HAP-1 (cell line): ENCODE measurements at regions not wholly inside any gene's neighbourhood (a gene's known extent, or its start where the extent isn't known, plus 50 kb on each side); places are given as distances from the start of the nearest gene placed in this dataset.
A peak's percentile ranks its signal among the peaks of the same experiment; 100 is the strongest.
"Not testable (repeated sequence)": the region's sequence is repeated elsewhere in the genome, so short reads cannot be mapped to it uniquely, and the experiment has no call there.

Experiments
- DNase-seq, 2 experiments: peaks; one replicate each; pipeline ENCODE4 v3.0.0-alpha.2; 2016 to 2020; ENCODE audit warnings: low spot score in 2 of 2
- H3K27me3 ChIP-seq: fragments of 250-450 bp; sonication (Bioruptor Pico); 2 replicates; pipeline ENCODE4 v1.5.1; 2020; ENCODE audit warnings: low read depth, mild to moderate bottlenecking, moderate library complexity
- H3K36me3 ChIP-seq: fragments of 250-450 bp; sonication (Bioruptor Pico); replicated peaks from 2 replicates; pipeline ENCODE4 v1.5.1; 2020; ENCODE audit warnings: mild to moderate bottlenecking
- H3K4me1 ChIP-seq: fragments of 250-450 bp; sonication (Bioruptor Pico); 2 replicates; pipeline ENCODE4 v1.5.1; 2020; ENCODE audit warnings: mild to moderate bottlenecking
- H3K4me3 ChIP-seq: fragments of 250-450 bp; sonication (Bioruptor Pico); 2 replicates; pipeline ENCODE4 v1.5.1; 2020; ENCODE audit warnings: mild to moderate bottlenecking, moderate library complexity
- H3K9me3 ChIP-seq: fragments of 250-450 bp; sonication (Bioruptor Pico); 2 replicates; pipeline ENCODE4 v1.5.1; 2020; ENCODE audit warnings: mild to moderate bottlenecking, moderate library complexity
- in situ Hi-C: fragments of 300-500 bp; cut with MboI; formaldehyde crosslinking; loops from 3 replicates; pipeline ENCODE4 v1.14.3; 2020; ENCODE audit warnings: low sequenced_read_pairs, inconsistent platforms, mixed read lengths

GRCh38 chrX:45508454-45508853, 307.8 kb upstream of the DIPK2B start:
- Histone ChIP-seq H3K9me3 (no peaks in the 10 kb centered on the region; the same call in 1 of the 2 replicates), H3K36me3 (no peaks in the 10 kb centered on the region), H3K27me3 (no peaks in the 10 kb centered on the region), H3K4me1 (peaks cover 9% of the 10 kb centered on the region), H3K4me3 (no peak overlapping the region)
- no peak for DNase-seq
- in situ Hi-C loops: loop anchor here (25.0 kb wide), 2 partner anchors 329 to 879 kb away; no protein-coding TSS in a partner anchor

- H3K27me3 ChIP-seq: no peaks in the 10 kb centered on the region
- no peaks in the 10 kb centered on the region for H3K36me3 ChIP-seq
- in situ Hi-C loops: loop anchor here (25.0 kb wide), 2 partner anchors 331 to 881 kb away; no protein-coding TSS in a partner anchor
- no peak overlapping the region for H3K4me3 ChIP-seq
- peaks cover 9% of the 10 kb centered on the region for H3K4me1 ChIP-seq
- no peak for DNase-seq
- H3K9me3 ChIP-seq: no peaks in the 10 kb centered on the region; the same call in 1 of the 2 replicates
Measured at GRCh38 chrX:45506149-45506730, 305.6 kb upstream of the DIPK2B start.

DNA sequence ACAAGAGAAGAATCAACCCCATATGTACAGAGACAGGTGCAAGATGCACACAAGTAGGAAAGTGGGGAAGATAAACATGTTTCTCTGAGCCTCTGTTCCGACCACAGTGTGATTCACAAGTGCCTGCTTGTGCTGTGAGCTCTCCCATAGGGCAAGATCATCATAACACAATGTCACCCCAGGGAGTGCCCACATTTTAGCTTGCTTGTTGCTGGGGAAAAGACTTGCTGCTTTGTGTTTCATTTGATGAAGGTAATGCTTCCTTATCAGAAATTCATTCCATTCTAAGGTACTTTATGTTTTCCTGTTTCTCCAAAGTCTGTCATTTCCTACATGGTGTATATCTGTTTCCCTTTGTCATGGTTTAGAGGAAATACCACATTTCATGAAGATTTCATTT, 304.5 kb upstream of the DIPK2B start:
- Histone ChIP-seq H3K36me3 (no peaks in the 10 kb centered on the region), H3K4me1 (peaks cover 9% of the 10 kb centered on the region), H3K9me3 (no peaks in the 10 kb centered on the region; the same call in 1 of the 2 replicates), H3K4me3 (no peak overlapping the region), H3K27me3 (no peaks in the 10 kb centered on the region)
- no peak for DNase-seq
- in situ Hi-C loops: loop anchor here (25.0 kb wide), 2 partner anchors 332 to 882 kb away; no protein-coding TSS in a partner anchor

GRCh38 chrX:45503787-45504362, 303.2 kb upstream of the DIPK2B start:
- H3K9me3 ChIP-seq, DNase-seq, H3K4me3 ChIP-seq, H3K27me3 ChIP-seq, H3K36me3 ChIP-seq, H3K4me1 ChIP-seq: not testable (repeated sequence)
- in situ Hi-C loops: loop anchor here (25.0 kb wide), 2 partner anchors 333 to 883 kb away; no protein-coding TSS in a partner anchor

- Histone ChIP-seq H3K4me1 (peaks cover 9% of the 10 kb centered on the region), H3K27me3 (no peaks in the 10 kb centered on the region), H3K4me3 (no peak overlapping the region), H3K36me3 (no peaks in the 10 kb centered on the region), H3K9me3 (no peaks in the 10 kb centered on the region; the same call in 1 of the 2 replicates)
- DNase-seq: no peak
- in situ Hi-C loops: loop anchor here (25.0 kb wide), 2 partner anchors 335 to 885 kb away; no protein-coding TSS in a partner anchor
Measured at GRCh38 chrX:45502396-45502795, 301.7 kb upstream of the DIPK2B start.

- H3K9me3 ChIP-seq: no peaks in the 10 kb centered on the region
- H3K4me3 ChIP-seq: no peak overlapping the region
- no peaks in the 10 kb centered on the region for H3K36me3 ChIP-seq
- no peaks in the 10 kb centered on the region for H3K27me3 ChIP-seq
- no peak for DNase-seq
- H3K4me1 ChIP-seq: no peaks in the 10 kb centered on the region
- in situ Hi-C loops: no loop called here
Measured at GRCh38 chrX:45497290-45497689, 296.6 kb upstream of the DIPK2B start.

GRCh38 chrX:45485719-45486118, 285.0 kb upstream of the DIPK2B start:
- Histone ChIP-seq H3K4me3 (no peak overlapping the region), H3K36me3 (no peaks in the 10 kb centered on the region), H3K27me3 (no peaks in the 10 kb centered on the region), H3K4me1 (no peaks in the 10 kb centered on the region), H3K9me3 (no peaks in the 10 kb centered on the region)
- in situ Hi-C loops: no loop called here
- no peak for DNase-seq

GRCh38 chrX:45479835-45480422, 279.3 kb upstream of the DIPK2B start:
- in situ Hi-C loops: no loop called here
- Histone ChIP-seq H3K4me3 (no peak overlapping the region), H3K4me1 (no peaks in the 10 kb centered on the region), H3K36me3 (no peaks in the 10 kb centered on the region), H3K9me3 (no peaks in the 10 kb centered on the region), H3K27me3 (no peaks in the 10 kb centered on the region)
- no peak for DNase-seq

DNA sequence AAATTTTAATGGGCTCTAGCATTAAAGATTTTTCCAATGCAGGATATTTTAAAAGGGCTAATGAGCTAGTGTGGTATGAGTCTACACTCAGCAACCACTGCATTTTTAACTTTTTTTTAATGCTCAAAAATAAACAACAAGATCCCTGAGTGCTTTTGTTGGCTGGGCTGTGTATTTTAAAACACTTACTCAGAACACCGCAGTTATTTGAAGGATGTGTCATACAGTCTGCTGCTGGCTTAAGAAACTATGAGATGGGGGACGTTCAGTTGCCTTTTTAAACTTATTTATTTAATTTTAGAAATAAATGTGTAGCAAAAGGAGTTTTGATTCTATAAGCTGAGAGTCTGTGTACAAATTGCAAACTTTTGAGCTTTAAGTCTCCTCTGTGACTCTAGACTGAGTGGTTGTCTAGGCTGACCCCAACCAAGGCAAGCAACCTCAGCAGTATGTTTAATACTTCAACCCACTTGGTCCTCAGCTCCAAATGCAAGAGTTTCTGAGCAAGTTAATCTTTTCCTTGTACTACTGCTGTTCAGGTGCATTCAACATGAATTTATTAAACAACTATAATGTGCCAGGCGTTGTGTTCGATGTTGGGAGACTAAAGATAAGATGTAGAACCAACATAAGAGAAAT, 278.6 kb upstream of the DIPK2B start:
- H3K27me3 ChIP-seq: no peaks in the 10 kb centered on the region
- in situ Hi-C loops: no loop called here
- no peaks in the 10 kb centered on the region for H3K4me1 ChIP-seq
- H3K9me3 ChIP-seq: no peaks in the 10 kb centered on the region
- DNase-seq: no peak
- H3K4me3 ChIP-seq: no peak overlapping the region
- no peaks in the 10 kb centered on the region for H3K36me3 ChIP-seq

DNA sequence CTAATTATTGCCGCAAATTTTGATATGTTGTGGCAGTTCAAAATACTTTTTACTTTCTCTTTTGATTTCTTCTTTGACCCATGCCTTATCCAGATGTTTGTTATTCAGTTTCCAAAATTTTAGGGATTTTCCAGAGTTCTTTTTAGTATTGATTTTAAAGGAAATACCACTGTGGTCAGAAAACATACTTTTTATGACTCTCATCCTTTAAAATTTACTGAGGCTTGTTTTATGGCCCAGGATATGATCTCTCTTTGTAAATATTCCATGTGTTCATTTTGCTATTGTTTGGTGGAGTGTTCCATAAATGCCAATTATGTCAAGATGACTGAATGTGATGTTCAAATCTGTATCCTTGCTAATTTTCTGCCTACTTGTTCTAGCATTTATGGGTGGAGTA, 272.3 kb upstream of the DIPK2B start:
- Histone ChIP-seq H3K4me1 (no peaks in the 10 kb centered on the region), H3K9me3 (no peaks in the 10 kb centered on the region), H3K4me3 (no peak overlapping the region), H3K36me3 (no peaks in the 10 kb centered on the region), H3K27me3 (no peaks in the 10 kb centered on the region)
- in situ Hi-C loops: no loop called here
- no peak for DNase-seq

DNA sequence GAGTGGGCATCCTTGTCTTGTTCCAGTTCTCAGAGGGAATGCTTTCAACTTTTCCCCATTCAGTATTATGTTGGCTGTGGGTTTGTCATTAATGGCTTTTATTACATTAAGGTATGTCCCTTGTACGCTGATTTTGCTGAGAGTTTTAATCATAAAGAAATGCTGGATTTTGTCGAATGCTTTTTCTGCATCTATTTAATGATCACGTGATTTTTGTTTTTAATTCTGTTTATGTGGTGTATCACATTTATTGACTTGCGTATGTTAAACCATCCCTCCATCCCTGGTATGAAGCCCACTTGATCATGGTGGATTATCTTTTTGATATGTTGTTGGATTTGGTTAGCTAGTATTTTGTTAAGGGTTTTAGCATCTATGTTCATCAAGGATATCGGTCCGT, 266.9 kb upstream of the DIPK2B start:
- H3K4me1 ChIP-seq, H3K36me3 ChIP-seq, in situ Hi-C loops, H3K9me3 ChIP-seq, H3K4me3 ChIP-seq, H3K27me3 ChIP-seq, DNase-seq: not testable (repeated sequence)

- H3K27me3 ChIP-seq, in situ Hi-C loops, H3K36me3 ChIP-seq, H3K4me1 ChIP-seq, DNase-seq, H3K4me3 ChIP-seq, H3K9me3 ChIP-seq: not testable (repeated sequence)
Measured at GRCh38 chrX:45455732-45456131, 255.1 kb upstream of the DIPK2B start.

DNA sequence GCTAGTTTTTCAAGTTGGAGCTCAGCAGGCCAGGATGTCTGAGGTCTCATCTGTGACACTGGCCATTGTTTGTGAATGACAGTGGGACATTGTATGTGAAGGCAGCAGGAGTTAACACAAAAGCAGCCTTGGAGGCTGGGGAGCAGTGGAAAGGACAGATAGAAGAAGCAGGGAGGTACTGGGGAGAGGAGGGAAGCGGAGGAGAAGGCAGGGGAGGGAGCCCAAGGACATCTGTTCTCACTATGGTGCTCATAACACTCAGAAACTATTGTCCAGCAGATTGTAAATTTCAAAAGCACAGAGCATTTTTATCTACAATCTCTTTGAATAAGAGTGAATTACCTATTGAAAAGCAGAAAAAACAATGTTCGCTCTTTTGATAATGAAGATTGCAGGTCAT, 253.6 kb upstream of the DIPK2B start:
- H3K9me3 ChIP-seq: no peaks in the 10 kb centered on the region
- DNase-seq: peak; percentile 63 to 67
- no peaks in the 10 kb centered on the region; the same call in 1 of the 2 replicates for H3K4me1 ChIP-seq
- no peaks in the 10 kb centered on the region for H3K27me3 ChIP-seq
- in situ Hi-C loops: no loop called here
- H3K4me3 ChIP-seq: no peak overlapping the region
- no peaks in the 10 kb centered on the region for H3K36me3 ChIP-seq

DNA sequence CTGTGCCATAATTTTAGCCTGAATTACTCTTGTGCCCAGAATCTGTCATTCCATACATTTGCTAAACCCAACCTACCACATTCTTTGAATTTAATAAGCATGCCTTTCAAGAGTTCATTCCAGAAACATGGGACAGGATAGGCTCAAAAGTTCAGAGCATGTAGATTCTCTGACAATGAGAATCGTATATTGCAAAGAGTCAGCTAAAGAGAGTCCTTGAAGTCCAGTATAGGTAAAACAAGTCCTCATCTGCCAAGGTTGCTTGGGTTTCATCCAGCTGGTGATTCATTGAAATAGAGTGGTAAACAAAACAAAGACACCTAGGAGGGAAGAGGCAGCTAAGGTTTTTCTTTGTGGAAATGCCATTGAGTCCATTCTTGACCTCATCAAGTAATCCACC, 249.3 kb upstream of the DIPK2B start:
- no peaks in the 10 kb centered on the region for H3K36me3 ChIP-seq
- no peaks in the 10 kb centered on the region; the same call in 1 of the 2 replicates for H3K4me1 ChIP-seq
- H3K27me3 ChIP-seq: no peaks in the 10 kb centered on the region
- no peak for DNase-seq
- no peaks in the 10 kb centered on the region for H3K9me3 ChIP-seq
- in situ Hi-C loops: no loop called here
- no peak overlapping the region for H3K4me3 ChIP-seq
